ENCODE measurements at regions not wholly inside any gene's neighbourhood (a gene's known extent, or its start where the extent isn't known, plus 50 kb on each side); places are given as distances from the start of the nearest gene placed in this dataset.

GRCh38 chr13:50128428-50128931 lies 113.2 kb downstream of the KCNRG start:
- no peak for TF ChIP-seq EZH2 (IDR thresholded peaks at IDR 0.05; ENCODE audit: insufficient read depth, poor library complexity, severe bottlenecking)
- TF ChIP-seq EZH2phosphoT487 (IDR thresholded peaks at IDR 0.05; ENCODE audit: insufficient read depth, low read depth) = no peak

Measured in GM23248 (cell line).